ENCODE measurements at regions not wholly inside any gene's neighbourhood (a gene's known extent, or its start where the extent isn't known, plus 50 kb on each side); places are given as distances from the start of the nearest gene placed in this dataset.

DNA sequence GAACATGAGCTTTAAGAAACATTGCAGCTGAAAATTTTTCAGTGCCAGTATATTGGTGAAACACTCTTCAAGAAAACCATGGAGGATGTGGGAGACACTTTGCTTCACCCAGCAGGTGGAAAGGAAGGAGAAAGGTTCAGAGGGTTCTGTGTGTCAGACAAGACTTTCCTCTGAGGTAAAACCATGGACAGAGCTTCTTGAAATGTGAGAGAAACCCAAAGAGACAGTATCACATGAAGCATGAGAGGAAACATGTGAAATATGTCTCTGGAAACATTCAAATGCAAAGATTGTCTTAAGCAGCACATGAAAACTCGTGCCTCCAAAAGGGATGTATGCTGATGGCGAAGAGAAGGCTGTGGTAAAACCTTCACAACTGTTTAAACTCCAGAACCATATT is 368.9 kb upstream of the ST8SIA4 start:
- TF ChIP-seq POLR2AphosphoS5 (IDR thresholded peaks at IDR 0.05; ENCODE audit: low read depth, low read length) (no peak), POLR2A (IDR thresholded peaks at IDR 0.05; ENCODE audit: low read depth, low read length) (no peak), TAF1 (IDR thresholded peaks at IDR 0.05; ENCODE audit: low read depth, low read length) (no peak)
